GM19397 (cell line): ENCODE measurements at regions not wholly inside any gene's neighbourhood (a gene's known extent, or its start where the extent isn't known, plus 50 kb on each side); places are given as distances from the start of the nearest gene placed in this dataset.

ENCODE experiments used
- ATAC-seq: cut with Tn5 transposase; IDR thresholded peaks from one replicate; pipeline ENCODE4 v1.9.1; 2021; ENCODE audit warnings: mild to moderate bottlenecking, moderate library complexity; ENCODE audit not compliant: unreplicated experiment

- no peak for ATAC-seq
These were observed 168.0 kb downstream of the TMTC3 start for GRCh38 chr12:88310069-88310468.

GRCh38 chr12:88310666-88311065 lies 168.6 kb downstream of the TMTC3 start:
- no peak for ATAC-seq

- no peak for ATAC-seq
These were observed 171.4 kb downstream of the TMTC3 start for GRCh38 chr12:88313554-88313953.

GRCh38 chr12:88314706-88315105 lies 172.6 kb downstream of the TMTC3 start:
- no peak for ATAC-seq

- no peak for ATAC-seq
These were observed 176.6 kb downstream of the TMTC3 start for GRCh38 chr12:88318726-88319125.

- ATAC-seq = no peak
These were observed 183.1 kb downstream of the TMTC3 start for GRCh38 chr12:88325076-88325815.

- no peak for ATAC-seq
These were observed 183.7 kb downstream of the TMTC3 start for GRCh38 chr12:88325816-88326189.

GRCh38 chr12:88327276-88327675 lies 185.2 kb downstream of the TMTC3 start:
- ATAC-seq = no peak

GRCh38 chr12:88328090-88328489 lies 186.0 kb downstream of the TMTC3 start:
- no peak for ATAC-seq

GRCh38 chr12:88329833-88330232 lies 187.7 kb downstream of the TMTC3 start:
- ATAC-seq = no peak

GRCh38 chr12:88334271-88334670 lies 192.2 kb downstream of the TMTC3 start:
- ATAC-seq = no peak

GRCh38 chr12:88336076-88336739 lies 194.1 kb downstream of the TMTC3 start:
- no peak for ATAC-seq

GRCh38 chr12:88338486-88338885 lies 196.4 kb downstream of the TMTC3 start:
- no peak for ATAC-seq

- ATAC-seq = no peak
These were observed 197.3 kb downstream of the TMTC3 start for GRCh38 chr12:88339254-88339949.

GRCh38 chr12:88339966-88340365 lies 197.9 kb downstream of the TMTC3 start:
- no peak for ATAC-seq

GRCh38 chr12:88342251-88342806 lies 200.2 kb downstream of the TMTC3 start:
- ATAC-seq = no peak

GRCh38 chr12:88351146-88351545 lies 209.0 kb downstream of the TMTC3 start:
- no peak for ATAC-seq

- ATAC-seq = no peak
These were observed 212.6 kb downstream of the TMTC3 start for GRCh38 chr12:88354691-88355090.

GRCh38 chr12:88360343-88360742 lies 218.2 kb downstream of the TMTC3 start:
- ATAC-seq = no peak

GRCh38 chr12:88361493-88361892 lies 218.8 kb downstream of the KITLG start:
- no peak for ATAC-seq

GRCh38 chr12:88362439-88362838 lies 217.8 kb downstream of the KITLG start:
- ATAC-seq = no peak

GRCh38 chr12:88365403-88365802 lies 214.9 kb downstream of the KITLG start:
- ATAC-seq = no peak
